ENCODE measurements at regions not wholly inside any gene's neighbourhood (a gene's known extent, or its start where the extent isn't known, plus 50 kb on each side); places are given as distances from the start of the nearest gene placed in this dataset.

GRCh38 chr9:1384816-1385215, 334.7 kb downstream of the DMRT2 start:
- no peak for TF ChIP-seq CTCF (IDR thresholded peaks at IDR 0.05)
- Histone ChIP-seq H3K4me1 (no peaks in the 10 kb centered on the region), H3K9me3 (no peaks in the 10 kb centered on the region), H3K27me3 (no peaks in the 10 kb centered on the region), H3K27ac (no peak overlapping the region), H3K4me3 (no peak overlapping the region), H3K36me3 (no peaks in the 10 kb centered on the region)
- no peak for DNase-seq (ENCODE audit: low spot score)

- no peaks in the 10 kb centered on the region for H3K4me1 ChIP-seq
- H3K9me3 ChIP-seq: no peaks in the 10 kb centered on the region
- H3K27ac ChIP-seq: no peak overlapping the region
- no peaks in the 10 kb centered on the region for H3K36me3 ChIP-seq
- no peak for TF ChIP-seq CTCF (IDR thresholded peaks at IDR 0.05)
- no peaks in the 10 kb centered on the region for H3K27me3 ChIP-seq
- H3K4me3 ChIP-seq: no peak overlapping the region
- DNase-seq (ENCODE audit: low spot score): no peak
Observed at GRCh38 chr9:1386420-1386819, 336.3 kb downstream of the DMRT2 start.

GRCh38 chr9:1388216-1388615, 338.1 kb downstream of the DMRT2 start:
- no peak overlapping the region for H3K4me3 ChIP-seq
- H3K9me3 ChIP-seq: no peaks in the 10 kb centered on the region
- no peak for DNase-seq (ENCODE audit: low spot score)
- TF ChIP-seq CTCF (IDR thresholded peaks at IDR 0.05): no peak
- no peaks in the 10 kb centered on the region for H3K36me3 ChIP-seq
- H3K27me3 ChIP-seq: no peaks in the 10 kb centered on the region
- no peak overlapping the region for H3K27ac ChIP-seq
- H3K4me1 ChIP-seq: no peaks in the 10 kb centered on the region

GRCh38 chr9:1400983-1401382, 350.8 kb downstream of the DMRT2 start:
- no peaks in the 10 kb centered on the region for H3K4me1 ChIP-seq
- no peak overlapping the region for H3K4me3 ChIP-seq
- H3K27me3 ChIP-seq: no peaks in the 10 kb centered on the region
- peaks cover 0 to 4% of the 10 kb centered on the region in 2 donors for H3K9me3 ChIP-seq
- TF ChIP-seq CTCF (IDR thresholded peaks at IDR 0.05): no peak
- H3K27ac ChIP-seq: no peak overlapping the region
- no peak for DNase-seq (ENCODE audit: low spot score)
- no peaks in the 10 kb centered on the region for H3K36me3 ChIP-seq

GRCh38 chr9:1404940-1405339, 354.8 kb downstream of the DMRT2 start:
- no peaks in the 10 kb centered on the region for H3K36me3 ChIP-seq
- H3K4me3 ChIP-seq: no peak overlapping the region
- no peaks in the 10 kb centered on the region for H3K4me1 ChIP-seq
- no peak for TF ChIP-seq CTCF (IDR thresholded peaks at IDR 0.05)
- H3K9me3 ChIP-seq: no peaks in the 10 kb centered on the region
- DNase-seq (ENCODE audit: low spot score): no peak
- no peaks in the 10 kb centered on the region for H3K27me3 ChIP-seq
- H3K27ac ChIP-seq: no peak overlapping the region

- TF ChIP-seq CTCF (IDR thresholded peaks at IDR 0.05): no peak
- no peaks in the 10 kb centered on the region for H3K36me3 ChIP-seq
Observed at GRCh38 chr9:1411826-1412225, 361.7 kb downstream of the DMRT2 start.

More at GRCh38 chr9:1411826-1412225, 361.7 kb downstream of the DMRT2 start:
- no peaks in the 10 kb centered on the region for H3K4me1 ChIP-seq
- DNase-seq (ENCODE audit: low spot score): no peak
- H3K27ac ChIP-seq: no peak overlapping the region
- H3K27me3 ChIP-seq: no peaks in the 10 kb centered on the region
- H3K4me3 ChIP-seq: no peak overlapping the region
- no peaks in the 10 kb centered on the region for H3K9me3 ChIP-seq

All from right atrium auricular region (tissue), 2 donors.